Fibroblast of lung (primary cell): ENCODE measurements at regions not wholly inside any gene's neighbourhood (a gene's known extent, or its start where the extent isn't known, plus 50 kb on each side); places are given as distances from the start of the nearest gene placed in this dataset.

Experiments used
- DNase-seq, 2 donors: peaks; one replicate each; pipeline versions ENCODE4 v3.0.0 to v3.0.0-alpha.2; 2010; ENCODE audit warnings: low read depth in 2 of 2
- H2AFZ ChIP-seq: 2 replicates; pipeline ENCODE4 v1.5.1; 2012; ENCODE audit warnings: low read length, control low read depth, inconsistent platforms
- H3K27ac ChIP-seq: 2 replicates; pipeline ENCODE4 v1.5.1; 2011; ENCODE audit warnings: low read length, control low read depth; ENCODE audit not compliant: insufficient read depth
- H3K27me3 ChIP-seq: 2 replicates; pipeline ENCODE4 v1.5.1; 2011; ENCODE audit warnings: mild to moderate bottlenecking, low read length; ENCODE audit not compliant: control insufficient read depth, insufficient read depth
- H3K36me3 ChIP-seq: 2 replicates; pipeline ENCODE4 v1.5.1; 2011; ENCODE audit warnings: low read length; ENCODE audit not compliant: control insufficient read depth, insufficient read depth
- H3K4me1 ChIP-seq: 2 replicates; pipeline ENCODE4 v1.5.1; 2011; ENCODE audit warnings: low read length; ENCODE audit not compliant: control insufficient read depth, insufficient read depth; ENCODE audit errors: extremely low read depth
- H3K4me2 ChIP-seq: 2 replicates; pipeline ENCODE4 v1.5.1; 2011; ENCODE audit warnings: low read length, control low read depth; ENCODE audit not compliant: insufficient read depth; ENCODE audit errors: extremely low read depth
- H3K4me3 ChIP-seq, 4 experiments: fragments of 200-600 bp in 1 of 4; sonication (generic) in 1 of 4; replicated peaks in 1 of 4; 2 replicates each; pipeline ENCODE4 v1.5.1; 2011 to 2016; ENCODE audit warnings: low read length in 4 of 4, low read depth in 3 of 4, mild to moderate bottlenecking in 3 of 4, control low read depth in 2 of 4, inconsistent platforms in 1 of 4, mixed read lengths in 1 of 4; ENCODE audit not compliant: insufficient read depth in 1 of 4; ENCODE audit errors: control extremely low read depth in 1 of 4
- H3K79me2 ChIP-seq: 2 replicates; pipeline ENCODE4 v1.5.1; 2012; ENCODE audit warnings: mild to moderate bottlenecking, low read length, inconsistent platforms; ENCODE audit not compliant: control insufficient read depth, insufficient read depth
- H3K9ac ChIP-seq: 2 replicates; pipeline ENCODE4 v1.5.1; 2011; ENCODE audit warnings: mild to moderate bottlenecking, low read length, control low read depth; ENCODE audit not compliant: insufficient read depth
- H3K9me3 ChIP-seq: 2 replicates; pipeline ENCODE4 v1.5.1; 2012; ENCODE audit warnings: low read depth, low read length; ENCODE audit not compliant: control insufficient read depth, insufficient read depth
- H4K20me1 ChIP-seq: 2 replicates; pipeline ENCODE4 v1.5.1; 2011; ENCODE audit warnings: low read length; ENCODE audit not compliant: control insufficient read depth, insufficient read depth; ENCODE audit errors: extremely low read depth
- CTCF ChIP-seq, 2 donors: IDR thresholded peaks in 1 of 2; conservative IDR thresholded peaks in 1 of 2; 1 replicate in 1 of 2; 2 replicates in 1 of 2; pipeline ENCODE4 v1.5.1; 2011 to 2012; ENCODE audit warnings: low read length in 2 of 2, control low read depth in 1 of 2, inconsistent platforms in 1 of 2, low read depth in 1 of 2, mild to moderate bottlenecking in 1 of 2
- EZH2 ChIP-seq: IDR thresholded peaks from 2 replicates; pipeline ENCODE4 v1.5.1; 2012; ENCODE audit warnings: low read length, control low read depth, mild to moderate bottlenecking; ENCODE audit errors: missing control alignments

GRCh38 chr1:72485801-72486200 is 203.5 kb upstream of the NEGR1 start:
- DNase-seq: peak; percentile 0 to 81
- no peak overlapping the region for H3K4me3 ChIP-seq

GRCh38 chr1:72483846-72484357 is 201.6 kb upstream of the NEGR1 start:
- no peak for DNase-seq

More at GRCh38 chr1:72485801-72486200, 203.5 kb upstream of the NEGR1 start:
- no peaks in the 10 kb centered on the region for H3K4me1 ChIP-seq
- no peak for TF ChIP-seq EZH2
- no peak for TF ChIP-seq CTCF (conservative IDR thresholded peaks at IDR 0.05 in 1 of 2, IDR thresholded peaks at IDR 0.05 in 1 of 2; ENCODE audit: low read depth in 1 of 2, low read length in 2 of 2)
- H3K9ac ChIP-seq: no peak overlapping the region
- H3K79me2 ChIP-seq: no peaks in the 10 kb centered on the region
- H3K36me3 ChIP-seq: no peaks in the 10 kb centered on the region
- no peak overlapping the region for H3K4me2 ChIP-seq
- no peak overlapping the region for H2AFZ ChIP-seq
- no peaks in the 10 kb centered on the region for H3K9me3 ChIP-seq
- no peak overlapping the region for H3K27ac ChIP-seq
- H4K20me1 ChIP-seq: no peaks in the 10 kb centered on the region
- no peaks in the 10 kb centered on the region for H3K27me3 ChIP-seq

GRCh38 chr1:72482736-72483413 is 200.5 kb upstream of the NEGR1 start:
- Histone ChIP-seq H3K9ac (no peak overlapping the region), H3K36me3 (no peaks in the 10 kb centered on the region), H3K9me3 (no peaks in the 10 kb centered on the region), H3K27ac (no peak overlapping the region), H3K27me3 (no peaks in the 10 kb centered on the region), H4K20me1 (no peaks in the 10 kb centered on the region), H3K4me2 (no peak overlapping the region), H2AFZ (no peak overlapping the region), H3K79me2 (no peaks in the 10 kb centered on the region), H3K4me1 (no peaks in the 10 kb centered on the region), H3K4me3 (no peak overlapping the region)
- TF ChIP-seq CTCF (conservative IDR thresholded peaks at IDR 0.05 in 1 of 2, IDR thresholded peaks at IDR 0.05 in 1 of 2; ENCODE audit: low read depth in 1 of 2, low read length in 2 of 2): no peak
- no peak for TF ChIP-seq EZH2
- no peak for DNase-seq

More at GRCh38 chr1:72483846-72484357, 201.6 kb upstream of the NEGR1 start:
- Histone ChIP-seq H3K9ac (no peak overlapping the region), H3K27me3 (no peaks in the 10 kb centered on the region), H3K36me3 (no peaks in the 10 kb centered on the region), H3K4me3 (no peak overlapping the region), H4K20me1 (no peaks in the 10 kb centered on the region), H2AFZ (no peak overlapping the region), H3K4me2 (no peak overlapping the region), H3K9me3 (no peaks in the 10 kb centered on the region), H3K4me1 (no peaks in the 10 kb centered on the region), H3K27ac (no peak overlapping the region), H3K79me2 (no peaks in the 10 kb centered on the region)
- TF ChIP-seq CTCF (conservative IDR thresholded peaks at IDR 0.05 in 1 of 2, IDR thresholded peaks at IDR 0.05 in 1 of 2; ENCODE audit: low read depth in 1 of 2, low read length in 2 of 2) (no peak), EZH2 (no peak)
